ENCODE measurements at regions not wholly inside any gene's neighbourhood (a gene's known extent, or its start where the extent isn't known, plus 50 kb on each side); places are given as distances from the start of the nearest gene placed in this dataset.

DNA sequence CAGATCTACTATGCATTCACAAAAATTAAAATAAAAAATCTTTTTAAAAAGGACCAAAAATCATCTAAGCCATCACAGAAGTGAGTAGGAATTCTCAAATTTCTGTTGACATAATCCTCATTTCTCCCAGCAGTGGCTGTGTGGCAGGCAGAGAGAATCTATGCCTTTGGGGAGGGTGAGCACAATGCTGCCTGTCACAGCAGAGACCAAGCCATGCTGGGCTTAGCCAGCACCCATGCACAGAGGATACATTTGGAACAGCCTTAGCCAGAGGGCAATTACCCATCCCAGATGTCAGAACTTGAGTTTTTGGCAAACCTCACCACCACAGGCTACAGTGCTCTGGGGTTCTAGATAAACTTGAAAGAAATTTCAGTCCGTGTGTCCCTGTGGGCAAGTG is 1274.8 kb upstream of the ADGRL3 start:
- DNase-seq, result no peak

DNA sequence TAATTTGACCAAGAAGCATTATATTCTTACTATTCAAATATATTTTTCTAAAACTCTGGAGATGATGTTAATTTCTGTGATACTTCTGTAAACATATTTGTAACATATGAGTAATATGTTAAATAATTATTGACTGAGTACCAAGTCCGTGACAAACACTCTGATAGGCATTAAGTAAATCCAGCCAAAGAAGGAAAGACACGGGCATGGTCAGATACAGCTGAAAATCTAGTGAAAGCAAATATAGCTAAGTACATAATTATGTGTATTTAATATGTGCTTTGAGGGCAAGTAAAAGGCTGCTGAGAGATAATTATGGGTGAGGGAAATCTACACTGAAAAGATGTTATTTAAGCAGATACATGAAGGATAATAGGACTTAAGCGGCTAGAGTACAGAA is 1263.6 kb upstream of the ADGRL3 start:
- peak; percentile 82 for DNase-seq

DNA sequence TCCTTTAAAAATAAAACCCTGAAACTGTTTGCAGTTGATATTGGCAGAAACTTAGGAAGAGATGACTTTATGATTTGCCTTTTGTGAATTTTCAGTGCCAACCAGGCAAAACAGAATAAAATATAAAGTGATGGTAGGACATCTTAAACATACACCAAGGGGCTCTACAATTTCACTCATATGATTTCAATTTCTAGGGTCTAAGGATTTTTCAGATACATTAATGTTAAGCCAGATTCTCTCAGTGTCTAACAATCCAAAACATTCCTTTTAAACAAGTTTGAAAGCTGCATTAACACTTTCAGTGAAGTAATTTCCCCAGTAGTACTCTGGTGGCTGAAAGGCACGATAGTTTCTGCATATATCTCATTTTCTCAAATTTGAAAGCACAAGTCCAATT is 1262.0 kb upstream of the ADGRL3 start:
- no peak for DNase-seq

DNA sequence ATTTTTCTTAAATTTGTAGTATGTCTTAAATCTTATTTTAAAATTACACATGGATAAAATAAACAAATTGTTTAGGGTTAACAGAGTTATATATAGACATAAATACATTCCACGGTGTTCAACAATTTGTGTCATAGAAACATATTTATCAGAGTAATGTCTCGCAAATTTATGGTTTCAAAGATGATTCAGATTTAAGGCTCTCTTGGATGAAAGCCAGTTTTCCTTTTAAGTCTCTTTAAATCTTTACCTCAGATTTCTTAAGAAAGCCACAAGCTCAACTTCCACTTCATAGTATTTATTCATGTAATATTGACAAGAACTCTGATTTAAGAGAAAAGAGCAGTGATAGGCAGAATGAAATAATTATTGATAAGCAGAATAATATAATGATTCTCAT is 1254.8 kb upstream of the ADGRL3 start:
- DNase-seq, result no peak

DNA sequence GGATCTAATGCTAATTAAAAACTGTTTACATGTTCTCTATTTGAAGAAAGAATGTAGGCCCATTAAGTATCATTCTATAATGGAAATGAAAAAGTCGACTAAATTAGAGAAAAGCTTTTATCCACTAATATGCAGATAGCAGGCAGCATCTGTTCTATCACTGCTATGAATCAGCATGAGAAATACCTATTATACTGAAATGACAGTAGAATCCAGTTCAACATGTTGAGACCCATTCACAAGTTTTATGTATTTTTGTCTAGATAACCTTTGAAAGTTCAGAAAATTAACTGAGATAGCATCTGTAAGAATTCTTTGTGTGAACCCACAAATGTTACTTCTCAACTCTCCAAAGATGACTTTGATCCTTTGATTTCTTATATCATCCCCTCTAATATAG is 1254.4 kb upstream of the ADGRL3 start:
- DNase-seq, result no peak

DNA sequence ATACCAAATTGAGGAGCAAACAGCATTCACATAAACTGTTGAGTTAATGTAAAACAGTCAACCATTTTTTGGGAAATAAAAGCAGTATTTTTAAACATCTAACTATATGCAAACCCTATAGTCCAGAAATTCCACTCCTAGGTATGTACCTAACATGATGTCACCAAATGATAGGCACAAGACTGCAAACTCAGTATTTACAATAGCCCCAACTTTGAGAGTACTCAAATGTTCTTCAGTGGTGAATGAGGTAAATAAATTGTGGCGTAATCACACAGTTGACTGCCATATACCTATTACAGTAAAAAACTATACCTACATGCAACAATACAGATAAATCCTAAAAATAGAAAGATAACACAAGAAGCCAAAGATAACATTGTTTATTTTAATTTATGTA is 1243.8 kb upstream of the ADGRL3 start:
- DNase-seq, result no peak

DNA sequence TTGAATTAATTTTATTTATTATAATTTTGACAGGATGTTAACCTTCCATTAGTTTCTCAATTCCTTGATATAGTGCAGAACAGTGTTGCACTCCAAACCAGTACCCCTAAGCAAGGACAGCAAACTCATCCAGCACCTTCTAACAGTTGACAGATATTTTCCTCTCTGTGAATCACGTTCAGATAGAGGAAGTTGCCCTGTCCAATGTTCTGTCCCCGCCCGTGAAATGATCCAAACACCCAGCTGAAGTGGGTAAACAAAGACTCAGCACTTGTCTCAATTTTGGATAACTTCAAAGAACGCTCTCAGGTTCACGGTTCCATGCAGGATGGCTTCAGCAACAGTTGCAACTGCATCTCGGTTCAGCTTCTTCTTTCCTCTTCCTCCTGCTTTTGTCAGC is 1240.0 kb upstream of the ADGRL3 start:
- no peak for DNase-seq

DNA sequence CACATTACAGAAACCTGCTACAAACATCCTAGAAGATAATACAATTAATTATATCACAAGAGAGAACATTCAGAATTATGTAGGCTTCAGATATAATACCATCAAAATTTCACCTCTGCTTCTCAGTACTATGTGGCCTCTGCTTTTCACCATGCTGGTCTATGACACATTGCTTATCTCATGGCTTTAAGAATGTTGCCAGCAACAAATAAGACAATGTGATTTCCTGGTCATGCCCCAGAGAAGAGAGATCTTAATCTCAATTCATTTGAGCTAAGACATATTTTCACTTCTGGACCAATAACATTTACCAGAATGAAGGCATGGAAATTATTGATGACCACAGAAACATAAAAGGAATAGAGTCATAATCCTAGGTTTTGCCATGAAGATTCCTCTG is 1233.4 kb upstream of the ADGRL3 start:
- no peak for DNase-seq

DNA sequence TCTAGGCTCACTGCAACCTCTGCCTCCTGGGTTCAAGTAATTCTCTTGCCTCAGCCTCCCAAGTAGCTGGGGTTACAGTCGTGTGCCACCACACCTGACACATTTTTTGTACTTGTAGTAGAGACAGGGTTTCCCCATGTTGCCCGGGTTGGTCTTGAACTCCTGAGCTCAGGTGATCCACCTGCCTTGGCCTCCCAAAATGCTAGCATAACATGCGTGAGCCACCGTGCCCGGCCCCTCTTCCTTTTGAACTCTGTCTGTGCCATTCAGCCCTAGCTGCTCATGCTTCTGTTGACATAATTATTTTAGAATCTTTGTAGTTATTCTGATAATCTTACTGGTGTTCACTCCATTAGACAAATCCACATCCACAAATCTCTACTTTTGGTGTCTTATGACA is 1231.3 kb upstream of the ADGRL3 start:
- no peak for DNase-seq

DNA sequence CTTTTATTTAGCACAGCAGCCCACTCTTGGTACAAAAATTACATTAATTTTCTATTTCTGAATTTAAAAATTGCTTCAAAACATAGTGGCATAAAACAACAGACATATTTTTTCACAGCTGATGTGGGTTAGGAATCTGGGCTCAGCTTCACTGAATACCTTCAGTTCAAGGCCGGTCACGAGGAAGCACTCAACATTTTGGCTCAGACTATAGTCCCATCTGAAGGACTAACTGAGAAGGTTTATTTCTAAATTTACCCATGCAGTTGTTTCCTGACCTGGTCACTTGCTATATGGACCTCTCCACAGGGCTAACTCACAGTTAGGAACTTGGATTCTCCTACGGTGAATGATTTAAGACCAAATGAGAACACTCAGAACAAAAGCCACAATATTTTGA is 1230.2 kb upstream of the ADGRL3 start:
- DNase-seq, result no peak

DNA sequence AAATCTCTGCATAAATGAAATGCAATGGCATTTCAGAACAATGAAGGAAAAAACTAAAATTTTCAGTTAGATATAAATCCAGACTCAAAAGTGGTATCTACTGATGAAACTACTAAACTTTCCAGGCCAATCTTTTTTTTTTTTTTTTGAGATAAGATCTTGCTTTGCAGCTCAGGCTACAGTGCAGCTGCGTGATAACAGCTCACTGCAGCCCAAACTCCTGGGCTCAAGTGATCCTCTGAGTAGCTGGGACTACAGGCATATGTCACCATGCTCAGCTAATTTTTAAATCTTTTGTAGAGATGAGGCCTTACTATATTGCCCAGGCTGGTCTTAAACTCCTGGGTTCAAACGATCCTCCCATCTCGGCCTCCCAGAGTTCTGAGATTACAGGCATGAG is 1228.2 kb upstream of the ADGRL3 start:
- DNase-seq, result no peak

DNA sequence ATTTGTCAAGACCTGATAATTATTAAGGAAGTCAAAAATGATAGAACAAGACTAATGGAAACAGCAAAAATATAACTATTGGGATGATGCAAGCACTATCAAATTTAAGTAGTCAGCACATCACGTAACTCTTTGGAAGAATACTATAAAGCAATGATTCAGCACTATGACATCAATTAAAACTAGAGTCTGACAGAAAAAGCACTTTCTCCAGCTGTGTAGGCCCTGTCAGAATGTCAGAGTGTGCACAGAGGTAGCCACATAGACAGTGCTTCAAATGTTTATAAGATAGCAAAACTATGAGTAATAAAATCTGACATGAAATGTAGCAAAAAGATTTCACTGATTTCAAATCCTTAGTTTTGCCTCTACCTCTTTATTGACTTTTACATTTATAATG is 1226.6 kb upstream of the ADGRL3 start:
- no peak for DNase-seq

DNA sequence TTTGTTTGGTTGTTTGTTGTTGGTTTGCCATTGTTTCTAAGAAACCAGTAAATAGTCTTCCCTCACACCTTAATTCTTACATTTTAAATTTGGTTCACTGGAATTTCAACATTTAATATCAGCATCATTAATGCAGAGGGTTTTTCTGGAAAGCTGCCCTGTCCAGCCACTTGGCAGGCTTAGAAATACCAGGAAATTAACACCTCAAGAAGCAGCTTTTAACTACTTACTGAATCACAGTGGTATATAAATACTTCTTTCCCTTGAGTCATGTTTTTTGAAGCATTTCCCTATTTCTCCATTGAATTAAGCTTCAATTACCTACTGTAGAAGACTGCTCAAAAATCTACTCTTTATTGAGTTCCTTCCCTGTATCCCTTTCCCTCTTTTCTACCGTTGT is 1221.1 kb upstream of the ADGRL3 start:
- no peak for DNase-seq

DNA sequence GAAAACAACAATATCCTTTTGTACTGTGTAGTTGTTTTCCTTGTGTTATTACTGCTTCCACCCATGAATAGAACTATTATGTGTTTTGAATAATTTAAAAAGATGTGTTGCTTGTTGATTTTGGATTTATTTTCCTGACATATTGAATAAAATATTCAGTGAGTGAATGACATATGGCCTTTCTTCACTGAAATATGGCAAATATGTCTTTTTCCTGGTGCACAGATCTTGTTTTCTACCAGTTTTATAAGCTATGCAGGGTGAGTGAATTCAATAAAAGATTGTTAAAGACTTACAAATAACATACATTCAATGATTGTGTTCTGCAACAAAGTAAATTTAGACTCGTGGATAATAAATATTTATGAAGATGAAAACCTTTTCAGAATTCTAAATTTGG is 1216.3 kb upstream of the ADGRL3 start:
- DNase-seq, result no peak

DNA sequence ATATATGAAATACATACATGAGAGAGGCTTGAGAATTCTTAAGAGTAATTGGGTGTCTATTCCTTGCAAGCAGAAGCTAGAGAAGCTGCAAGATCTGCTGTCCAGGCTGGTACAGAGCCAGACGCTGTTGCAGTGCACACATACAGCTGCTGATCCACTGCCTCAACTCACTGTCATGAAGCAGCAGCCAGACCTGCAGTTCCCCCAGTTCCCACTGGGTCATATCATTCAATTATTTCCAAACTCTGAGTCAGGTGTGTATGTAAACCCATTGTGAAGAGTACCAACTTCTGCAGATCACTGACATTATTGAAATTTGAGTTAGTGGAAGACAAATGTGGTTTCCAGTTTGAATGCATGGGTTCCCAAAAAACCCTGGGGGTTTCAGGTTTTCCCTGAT is 1212.8 kb upstream of the ADGRL3 start:
- no peak for DNase-seq

DNA sequence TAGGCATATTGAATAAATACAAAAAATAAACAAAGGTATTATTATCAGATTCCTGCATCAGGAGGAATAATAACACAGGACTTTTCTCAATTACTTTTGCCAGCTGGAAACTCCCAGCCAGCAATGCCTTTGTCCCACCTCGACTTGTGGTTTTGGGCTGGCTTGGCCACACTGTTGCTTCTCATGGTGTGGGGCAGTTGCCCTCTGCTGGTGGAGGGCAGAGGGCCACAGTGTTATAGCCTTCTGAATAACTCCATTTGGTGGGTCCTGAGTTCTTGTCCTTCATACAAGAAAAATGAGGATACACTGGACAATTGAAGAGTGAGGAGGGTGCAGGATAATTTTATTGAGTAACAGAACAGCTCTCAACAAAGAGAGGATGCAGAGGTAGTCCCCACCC is 1206.0 kb upstream of the ADGRL3 start:
- no peak for DNase-seq

DNA sequence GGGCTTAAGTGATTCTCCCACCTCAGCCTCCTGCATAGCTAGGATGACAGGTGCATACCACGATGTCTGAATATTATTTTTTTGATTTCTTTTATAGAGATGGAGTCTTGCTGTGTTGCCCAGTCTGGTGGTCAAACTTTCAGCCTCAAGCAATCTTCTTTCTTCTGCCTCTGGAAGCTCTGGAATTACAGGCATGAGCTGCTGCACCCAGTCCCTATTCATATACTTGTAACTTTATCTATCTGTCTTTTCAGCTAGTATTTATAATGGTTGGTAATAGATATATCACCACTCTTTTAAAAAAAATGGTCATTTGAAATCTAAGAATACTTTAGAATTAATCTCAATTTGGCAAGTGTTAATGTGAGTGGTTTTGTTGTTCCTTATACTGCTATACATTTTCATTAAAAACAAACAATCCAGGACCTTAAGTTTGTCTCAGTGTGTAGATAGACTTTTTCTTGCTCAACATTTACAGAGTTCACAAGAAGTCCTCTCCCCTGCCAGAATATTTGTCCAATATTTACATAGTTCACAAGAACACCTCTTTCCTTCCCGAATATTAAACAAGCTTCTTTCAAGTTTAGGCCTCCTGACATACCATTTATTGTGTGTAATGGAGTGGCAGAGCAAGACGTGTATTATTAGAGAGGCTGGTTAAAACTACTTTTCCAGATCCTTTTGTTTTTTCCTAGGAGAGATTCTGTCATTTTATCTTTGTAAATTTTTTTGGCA is 1197.4 kb upstream of the ADGRL3 start:
- DNase-seq, result no peak

DNA sequence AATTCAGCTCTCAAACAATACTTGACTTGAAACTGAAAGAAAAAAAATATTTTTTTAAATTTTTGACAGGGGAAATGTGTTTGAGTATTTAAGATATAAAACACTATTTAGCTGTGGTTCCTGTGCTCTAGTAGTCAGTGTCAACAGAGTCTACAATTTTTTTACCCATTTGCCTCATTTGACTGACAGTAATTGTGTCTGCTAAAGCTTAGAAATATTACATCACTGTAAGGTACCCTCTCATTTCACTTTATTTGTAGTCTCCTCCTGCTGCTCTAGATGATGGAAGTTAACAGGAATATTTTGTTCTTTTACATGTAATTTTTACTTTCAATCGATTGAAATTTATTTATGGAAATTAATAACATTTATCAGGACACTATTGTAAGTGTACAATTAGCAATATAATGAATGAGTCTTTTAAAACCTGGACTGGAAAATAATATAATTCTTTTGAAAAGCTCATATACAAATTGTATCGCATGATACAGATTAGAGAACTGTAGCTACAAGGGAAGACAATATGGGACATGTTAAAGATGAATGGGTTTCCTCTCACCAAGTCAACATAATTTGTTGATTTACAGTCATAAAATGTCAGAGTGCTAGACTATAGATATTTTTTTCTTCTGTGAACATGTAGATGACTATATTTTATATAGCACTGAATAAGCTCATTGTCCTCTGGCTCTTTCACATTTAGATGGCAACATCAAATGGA is 1186.5 kb upstream of the ADGRL3 start:
- DNase-seq, result no peak

DNA sequence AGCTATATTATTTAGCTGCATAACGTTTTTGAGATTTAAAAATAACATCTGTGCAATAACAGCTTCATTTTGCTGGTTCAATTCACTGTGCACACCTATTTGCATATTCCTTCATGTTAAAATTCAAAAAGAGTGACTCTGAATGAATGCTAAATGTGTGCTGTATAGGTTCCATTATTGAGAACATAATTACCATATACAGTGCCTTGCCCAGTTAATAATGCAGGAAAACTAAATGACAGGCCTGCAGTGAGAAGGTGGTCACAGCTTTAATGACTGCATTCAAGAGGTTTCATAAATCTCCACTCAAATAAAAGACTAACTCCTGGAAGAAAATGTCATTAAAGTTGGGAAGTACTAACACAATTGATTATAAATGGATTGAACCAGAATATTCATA is 1183.2 kb upstream of the ADGRL3 start:
- DNase-seq, result no peak

DNA sequence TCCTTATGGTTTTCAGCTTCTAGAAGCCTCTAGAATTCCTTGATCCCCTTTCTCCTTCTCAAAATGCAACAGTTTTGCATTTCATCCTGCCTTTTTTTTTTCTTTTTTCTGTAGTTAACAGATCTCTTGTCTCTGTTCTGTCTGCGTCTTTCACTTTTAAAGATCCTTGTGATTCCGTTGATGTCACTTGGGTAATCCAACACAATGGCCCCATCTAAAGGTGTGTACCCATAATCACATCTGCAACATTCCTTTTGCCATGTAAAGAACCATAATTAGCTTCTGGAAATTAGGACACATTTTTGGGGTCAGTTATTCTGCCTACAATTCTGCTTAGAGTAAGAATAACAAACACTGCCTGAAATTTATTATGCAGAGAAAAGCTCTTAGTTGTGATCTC is 1180.9 kb upstream of the ADGRL3 start:
- DNase-seq, result no peak

DNA sequence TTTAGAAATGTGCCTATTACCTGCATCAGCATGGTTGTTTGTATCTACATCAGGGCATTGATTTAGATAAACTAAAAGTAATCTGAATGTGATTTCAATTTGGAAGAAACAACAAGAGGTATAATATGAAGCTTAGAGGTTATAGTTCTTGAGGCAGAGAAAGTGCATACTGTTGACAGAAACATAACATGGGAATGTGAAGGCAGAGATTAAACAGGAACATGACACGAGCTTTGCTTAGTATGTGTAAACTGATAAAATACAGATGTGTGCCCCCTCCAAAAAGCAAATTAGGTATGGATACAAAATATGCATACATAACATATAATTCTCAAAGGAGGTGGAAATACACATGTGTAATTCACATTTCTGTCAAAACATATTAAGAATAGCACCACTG is 1180.2 kb upstream of the ADGRL3 start:
- no peak for DNase-seq

DNA sequence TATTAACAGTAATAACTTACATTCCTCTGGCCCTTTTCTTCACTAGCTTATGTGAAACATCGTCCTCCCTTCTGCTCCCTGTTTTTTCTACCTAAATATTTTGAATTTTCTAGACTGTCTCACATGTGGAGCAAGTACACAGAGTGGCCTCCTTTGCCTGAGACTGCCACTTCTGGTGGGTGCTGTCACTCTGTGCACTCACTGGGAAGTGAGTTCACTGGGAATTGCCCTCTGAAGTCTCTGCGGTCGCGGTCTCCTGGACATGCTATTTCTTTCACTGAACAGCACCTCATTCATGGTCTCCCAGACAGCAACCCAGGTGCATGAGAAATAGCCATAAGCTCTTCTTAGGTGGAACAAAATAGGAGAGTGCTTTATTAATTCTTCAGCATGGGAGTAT is 1179.7 kb upstream of the ADGRL3 start:
- no peak for DNase-seq

DNA sequence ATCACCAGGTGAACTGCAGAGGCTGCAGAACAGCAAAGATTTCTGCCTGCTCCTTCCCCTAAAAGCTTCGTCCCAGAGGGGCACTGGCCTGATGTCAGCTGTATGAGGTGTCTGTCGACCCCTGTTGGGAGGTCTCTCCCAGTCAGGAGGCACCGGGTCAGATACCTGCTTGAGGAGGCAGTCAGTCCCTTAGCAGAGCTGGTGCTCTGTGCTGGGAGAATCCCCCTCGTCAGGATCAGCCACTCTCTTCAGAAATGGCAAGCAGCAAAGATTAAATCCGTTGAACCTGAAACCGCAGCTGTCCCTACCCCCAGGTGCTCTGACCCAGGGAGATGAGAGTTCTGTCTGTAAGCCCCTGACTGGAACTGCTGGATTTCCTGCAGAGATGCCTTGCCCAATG is 1166.3 kb upstream of the ADGRL3 start:
- no peak for DNase-seq

DNA sequence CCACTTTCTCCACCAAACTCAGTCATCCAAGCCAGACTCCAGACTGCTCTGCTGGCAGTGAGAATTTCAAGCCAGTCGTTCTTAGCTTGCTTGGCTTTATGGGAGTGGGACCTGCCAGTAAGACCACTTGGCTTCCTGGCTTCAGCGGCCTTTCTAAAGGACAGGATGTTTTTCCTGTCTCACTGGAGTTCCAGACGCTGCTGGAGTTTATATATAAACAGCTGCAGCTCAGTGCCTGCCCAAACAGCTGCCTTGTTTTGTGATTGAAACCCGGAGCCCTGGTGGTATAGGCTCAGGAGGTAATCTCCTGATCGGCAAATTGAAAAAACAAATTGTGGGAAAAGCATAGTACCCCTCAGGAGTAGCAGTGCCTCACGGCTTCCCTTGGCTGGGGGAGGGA is 1165.8 kb upstream of the ADGRL3 start:
- peak; percentile 56 for DNase-seq

DNA sequence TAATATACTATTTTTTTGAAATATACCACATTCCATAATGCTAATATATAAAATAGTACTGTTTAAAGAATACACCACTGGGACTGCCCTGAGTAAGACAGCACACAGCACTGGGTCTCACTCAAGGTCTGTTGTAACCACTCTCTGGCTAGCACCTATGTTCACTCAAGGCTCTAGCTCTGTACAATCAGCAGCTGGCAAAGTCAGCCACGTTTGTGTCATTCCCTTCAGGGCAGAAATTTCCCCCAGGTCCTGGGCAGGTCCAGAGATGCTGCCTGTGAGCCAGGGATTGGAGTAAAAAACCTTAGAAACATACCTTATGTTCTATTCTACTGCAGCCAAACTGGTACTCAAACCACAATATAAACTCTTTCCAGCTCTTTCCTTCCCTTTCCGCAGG is 1160.2 kb upstream of the ADGRL3 start:
- no peak for DNase-seq
